A673 (cell line): ENCODE measurements at regions not wholly inside any gene's neighbourhood (a gene's known extent, or its start where the extent isn't known, plus 50 kb on each side); places are given as distances from the start of the nearest gene placed in this dataset.

ENCODE experiments used
- BruUV-seq: library from RNA; stranded (reverse); fragments of 400-500 nt; replicated peaks from 2 replicates; lab custom pipeline; 2021; lab: Mats Ljungman, UMichigan
- CTCF ChIA-PET: fragments of 300-600 bp; sonication (Branson Sonifier 250); formaldehyde crosslinking; loops from one replicate; lab custom pipeline; 2022; ENCODE audit warnings: antibody characterized with exemption; lab: Charles Lee
- POLR2A ChIA-PET: fragments of 300-600 bp; sonication (Branson Sonifier 250); formaldehyde crosslinking; loops from one replicate; lab custom pipeline; 2022; ENCODE audit warnings: antibody characterized with exemption; ENCODE audit not compliant: low non-redundant PET; lab: Charles Lee
- DNase-seq: peaks from one replicate; pipeline ENCODE4 v3.0.0-alpha.2; 2015; ENCODE audit warnings: low spot score
- H3K27ac ChIP-seq: fragments of 200-600 bp; sonication (generic); 2 replicates; pipeline ENCODE4 v1.5.1; 2016; ENCODE audit warnings: mixed run types, low read depth, mild to moderate bottlenecking, mixed read lengths, antibody characterized with exemption, low read length; ENCODE audit not compliant: poor library complexity, severe bottlenecking
- H3K27me3 ChIP-seq: fragments of 200-600 bp; sonication (generic); replicated peaks from 2 replicates; pipeline ENCODE4 v1.6.1; 2017; ENCODE audit warnings: mixed run types, low read depth, mild to moderate bottlenecking, mixed read lengths, antibody characterized with exemption, low read length; ENCODE audit not compliant: insufficient read depth, poor library complexity
- H3K36me3 ChIP-seq: fragments of 200-600 bp; sonication (generic); 2 replicates; pipeline ENCODE4 v1.6.1; 2016; ENCODE audit warnings: mixed run types, mild to moderate bottlenecking, mixed read lengths, antibody characterized with exemption, low read length; ENCODE audit not compliant: insufficient read depth, poor library complexity, severe bottlenecking
- H3K4me1 ChIP-seq: fragments of 200-600 bp; sonication (generic); 2 replicates; pipeline ENCODE4 v1.6.1; 2017; ENCODE audit warnings: mixed run types, mild to moderate bottlenecking, mixed read lengths, antibody characterized with exemption, low read length; ENCODE audit not compliant: insufficient read depth, poor library complexity, severe bottlenecking
- H3K4me3 ChIP-seq: fragments of 200-600 bp; sonication (generic); 2 replicates; pipeline ENCODE4 v1.5.1; 2016; ENCODE audit warnings: low read depth, mixed run types, mild to moderate bottlenecking, mixed read lengths, low read length; ENCODE audit not compliant: poor library complexity, severe bottlenecking
- H3K9me3 ChIP-seq: fragments of 200-600 bp; sonication (generic); 2 replicates; pipeline ENCODE4 v1.6.1; 2016; ENCODE audit warnings: mixed run types, low read depth, mild to moderate bottlenecking, mixed read lengths, antibody characterized with exemption, low read length; ENCODE audit not compliant: poor library complexity, severe bottlenecking
- CTCF ChIP-seq: fragments of 300-800, 200-600 bp; sonication (generic); conservative IDR thresholded peaks from 2 replicates; pipeline ENCODE4 v1.5.1; 2017; ENCODE audit warnings: low read depth, mild to moderate bottlenecking, antibody characterized with exemption, low read length, moderate library complexity, mixed read lengths
- EZH2 ChIP-seq: fragments of 200-600 bp; sonication (generic); IDR thresholded peaks from 2 replicates; pipeline ENCODE4 v1.6.1; 2017; ENCODE audit warnings: borderline replicate concordance, low read depth, mild to moderate bottlenecking, mixed read lengths, antibody characterized with exemption, low read length; ENCODE audit not compliant: poor library complexity, severe bottlenecking
- intact Hi-C: fragments of 100-400 bp; cut with micrococcal nuclease; formaldehyde crosslinking; loops from one replicate; pipeline ENCODE4 v1.10.0; 2022; ENCODE audit not compliant: unreplicated experiment

- Histone ChIP-seq H3K9me3 (no peaks in the 10 kb centered on the region), H3K36me3 (no peaks in the 10 kb centered on the region), H3K27me3 (no peaks in the 10 kb centered on the region), H3K4me3 (no peak overlapping the region), H3K27ac (no peak overlapping the region), H3K4me1 (no peaks in the 10 kb centered on the region)
- intact Hi-C loops, result no loop called here
- no peak for DNase-seq
- ChIA-PET POLR2A (no interaction called here), CTCF (no interaction called here)
- no peak for TF ChIP-seq EZH2
- TF ChIP-seq CTCF, result no peak
- no TSS peak for BruUV-seq
These were observed 644.7 kb upstream of the BOD1L1 start for GRCh38 chr4:14272206-14272605.

- no peaks in the 10 kb centered on the region for H3K4me1 ChIP-seq
- POLR2A ChIA-PET, result no interaction called here
- BruUV-seq, result no TSS peak
These were observed 650.0 kb upstream of the BOD1L1 start for GRCh38 chr4:14277505-14277904.

GRCh38 chr4:14280567-14280966, 653.0 kb upstream of the BOD1L1 start:
- TF ChIP-seq EZH2 (no peak), CTCF (no peak)
- no peak for DNase-seq
- H3K27me3 ChIP-seq, result no peaks in the 10 kb centered on the region
- no TSS peak for BruUV-seq
- H3K4me3 ChIP-seq, result no peak overlapping the region
- CTCF ChIA-PET, result no interaction called here
- no peaks in the 10 kb centered on the region for H3K9me3 ChIP-seq
- intact Hi-C loops, result no loop called here
- H3K27ac ChIP-seq, result no peak overlapping the region
- POLR2A ChIA-PET, result no interaction called here
- no peaks in the 10 kb centered on the region for H3K4me1 ChIP-seq
- no peaks in the 10 kb centered on the region for H3K36me3 ChIP-seq

More at GRCh38 chr4:14277505-14277904, 650.0 kb upstream of the BOD1L1 start:
- Histone ChIP-seq H3K9me3 (no peaks in the 10 kb centered on the region), H3K27me3 (no peaks in the 10 kb centered on the region), H3K4me3 (no peak overlapping the region), H3K36me3 (no peaks in the 10 kb centered on the region), H3K27ac (no peak overlapping the region)
- no peak for TF ChIP-seq EZH2
- TF ChIP-seq CTCF, result no peak
- intact Hi-C loops, result no loop called here
- CTCF ChIA-PET, result no interaction called here
- DNase-seq, result no peak
